ENCODE measurements at regions not wholly inside any gene's neighbourhood (a gene's known extent, or its start where the extent isn't known, plus 50 kb on each side); places are given as distances from the start of the nearest gene placed in this dataset.

DNA sequence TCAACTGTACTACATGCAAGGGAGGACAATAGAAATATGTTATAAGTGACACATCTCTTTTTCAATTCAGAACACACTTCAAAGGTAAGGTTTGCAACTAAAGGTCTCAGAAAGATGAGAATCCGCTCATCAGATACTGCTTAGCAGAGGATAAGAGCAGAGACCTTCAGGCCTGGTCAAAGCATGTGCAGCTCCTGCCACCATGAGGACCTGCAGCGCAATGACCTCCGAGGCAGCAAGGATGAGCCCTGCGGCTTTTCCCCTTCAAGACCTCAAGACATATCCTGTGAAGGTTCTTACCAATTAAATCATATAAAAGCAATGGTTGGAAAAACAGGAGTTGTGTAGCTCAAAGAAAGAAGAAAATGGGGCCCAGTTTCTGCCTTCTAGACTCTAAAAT is 135.8 kb downstream of the TRIM36 start:
- H3K9me3 ChIP-seq (replicated peaks; ENCODE audit: control insufficient read depth, insufficient read depth, low read length), result no peaks in the 10 kb centered on the region; the same call in 2 of the 3 replicates
- 59% methylated on average over 4 of the region's 4 CpGs for WGBS (ENCODE audit: insufficient coverage, insufficient replicate concordance, low lambda C conversion rate, missing lambda C conversion rate)
- DNase-seq (ENCODE audit: low read depth, low spot score), result no peak
- H3K79me2 ChIP-seq (ENCODE audit: control insufficient read depth, insufficient read depth, low read length), result no peaks in the 10 kb centered on the region
- no peak overlapping the region for H3K4me3 ChIP-seq
- ChIA-PET POLR2A (no interaction called here), SMC1A (ENCODE audit: uncharacterized antibody, unreplicated experiment) (interaction anchor here (0.6 to 0.8 kb wide), 3 partner anchors 11 to 981 kb away, joined by 3 read pairs; no protein-coding TSS in a partner anchor), CTCF (interaction anchor here (1.1 kb wide), 1 partner anchor 35 kb away, joined by 4 read pairs; no protein-coding TSS in a partner anchor), RAD21 (ENCODE audit: unreplicated experiment) (no interaction called here)
- no peaks in the 10 kb centered on the region for H3K4me1 ChIP-seq (ENCODE audit: control insufficient read depth, insufficient read depth, low read length)
- BruUV-seq (replicated peaks), result no TSS peak
- FAIRE-seq, result no peak
- no peak overlapping the region for H2AFZ ChIP-seq (ENCODE audit: control insufficient read depth, low read depth, low read length)
- H3K27ac ChIP-seq (ENCODE audit: control insufficient read depth, insufficient read depth), result no peak overlapping the region
- intact Hi-C loops (cut with micrococcal nuclease; ENCODE audit: unreplicated experiment), result no loop called here
- peak; percentile 76 for ATAC-seq
- no peak overlapping the region for H3K9ac ChIP-seq (ENCODE audit: control insufficient read depth, insufficient read depth, low read length)
- in situ Hi-C loops (cut with MboI), result no loop called here
- H4K20me1 ChIP-seq (ENCODE audit: control insufficient read depth, insufficient read depth), result no peaks in the 10 kb centered on the region
- TF ChIP-seq SMARCA5 (IDR thresholded peaks at IDR 0.05), result no peak
- TF ChIP-seq, protein P1, sequence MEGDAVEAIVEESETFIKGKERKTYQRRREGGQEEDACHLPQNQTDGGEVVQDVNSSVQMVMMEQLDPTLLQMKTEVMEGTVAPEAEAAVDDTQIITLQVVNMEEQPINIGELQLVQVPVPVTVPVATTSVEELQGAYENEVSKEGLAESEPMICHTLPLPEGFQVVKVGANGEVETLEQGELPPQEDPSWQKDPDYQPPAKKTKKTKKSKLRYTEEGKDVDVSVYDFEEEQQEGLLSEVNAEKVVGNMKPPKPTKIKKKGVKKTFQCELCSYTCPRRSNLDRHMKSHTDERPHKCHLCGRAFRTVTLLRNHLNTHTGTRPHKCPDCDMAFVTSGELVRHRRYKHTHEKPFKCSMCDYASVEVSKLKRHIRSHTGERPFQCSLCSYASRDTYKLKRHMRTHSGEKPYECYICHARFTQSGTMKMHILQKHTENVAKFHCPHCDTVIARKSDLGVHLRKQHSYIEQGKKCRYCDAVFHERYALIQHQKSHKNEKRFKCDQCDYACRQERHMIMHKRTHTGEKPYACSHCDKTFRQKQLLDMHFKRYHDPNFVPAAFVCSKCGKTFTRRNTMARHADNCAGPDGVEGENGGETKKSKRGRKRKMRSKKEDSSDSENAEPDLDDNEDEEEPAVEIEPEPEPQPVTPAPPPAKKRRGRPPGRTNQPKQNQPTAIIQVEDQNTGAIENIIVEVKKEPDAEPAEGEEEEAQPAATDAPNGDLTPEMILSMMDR (IDR thresholded peaks at IDR 0.05 in 2 of 3, conservative IDR thresholded peaks at IDR 0.05 in 1 of 3; ENCODE audit: control insufficient read depth in 2 of 3, extremely low read depth in 1 of 3, insufficient read depth in 1 of 3, low read depth in 3 of 3, low read length in 3 of 3), result peak; percentile 36 to 45 (median 42); a peak in 4 of 6 replicates
- peak; percentile 71 for TF ChIP-seq RAD21 (IDR thresholded peaks at IDR 0.05; ENCODE audit: insufficient read depth, low read depth, low read length)
- no peak for TF ChIP-seq ZNF384 (IDR thresholded peaks at IDR 0.05; ENCODE audit: borderline replicate concordance, low read depth, low read length)
- H3K36me3 ChIP-seq (ENCODE audit: control insufficient read depth in 2 of 2, insufficient read depth in 2 of 2, low read length in 1 of 2), result no peaks in the 10 kb centered on the region
- no peak overlapping the region for H3K4me2 ChIP-seq (ENCODE audit: control insufficient read depth, insufficient read depth)
- no peaks in the 10 kb centered on the region; a peak in 1 of 4 replicates for H3K27me3 ChIP-seq (replicated peaks in 1 of 2; ENCODE audit: control insufficient read depth in 2 of 2, insufficient read depth in 2 of 2, low read length in 1 of 2)

DNA sequence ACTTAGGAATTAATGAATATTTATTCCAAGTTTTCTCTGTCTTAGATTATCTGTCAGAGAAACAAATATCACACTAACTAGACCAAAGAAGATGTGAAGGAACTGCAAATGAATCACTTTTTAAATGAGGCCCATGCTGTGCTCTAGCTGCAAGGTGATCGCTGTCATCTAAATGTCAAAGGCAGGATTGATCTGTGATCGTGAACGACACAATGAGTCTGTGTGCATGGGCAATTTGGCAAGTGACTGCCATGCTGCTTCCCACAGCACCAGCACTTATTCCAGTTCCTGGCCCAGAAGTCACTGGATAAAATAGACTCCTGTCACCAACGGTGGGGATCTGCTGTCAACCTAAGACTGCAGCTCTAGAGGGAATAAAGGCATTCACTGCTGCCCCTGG is 141.2 kb downstream of the TRIM36 start:
- SMC1A ChIA-PET (ENCODE audit: uncharacterized antibody, unreplicated experiment), result no interaction called here
- Histone ChIP-seq H3K9ac (ENCODE audit: control insufficient read depth, insufficient read depth, low read length) (no peak overlapping the region), H4K20me1 (ENCODE audit: control insufficient read depth, insufficient read depth) (no peaks in the 10 kb centered on the region), H3K27me3 (replicated peaks in 1 of 2; ENCODE audit: control insufficient read depth in 2 of 2, insufficient read depth in 2 of 2, low read length in 1 of 2) (no peaks in the 10 kb centered on the region; a peak in 1 of 4 replicates), H3K79me2 (ENCODE audit: control insufficient read depth, insufficient read depth, low read length) (no peaks in the 10 kb centered on the region), H3K9me3 (replicated peaks; ENCODE audit: control insufficient read depth, insufficient read depth, low read length) (no peaks in the 10 kb centered on the region; the same call in 2 of the 3 replicates), H2AFZ (ENCODE audit: control insufficient read depth, low read depth, low read length) (no peak overlapping the region), H3K4me3 (no peak overlapping the region), H3K36me3 (ENCODE audit: control insufficient read depth in 2 of 2, insufficient read depth in 2 of 2, low read length in 1 of 2) (no peaks in the 10 kb centered on the region), H3K27ac (ENCODE audit: control insufficient read depth, insufficient read depth) (no peak overlapping the region), H3K4me2 (ENCODE audit: control insufficient read depth, insufficient read depth) (no peak overlapping the region), H3K4me1 (ENCODE audit: control insufficient read depth, insufficient read depth, low read length) (no peaks in the 10 kb centered on the region)
- CTCF ChIA-PET, result no interaction called here
- ATAC-seq, result no peak
- POLR2A ChIA-PET, result no interaction called here
- no peak for DNase-seq (ENCODE audit: low read depth, low spot score)
- FAIRE-seq, result no peak
- BruUV-seq (replicated peaks), result no TSS peak
- RAD21 ChIA-PET (ENCODE audit: unreplicated experiment), result no interaction called here
- in situ Hi-C loops (cut with MboI) (no loop called here), intact Hi-C loops (cut with micrococcal nuclease; ENCODE audit: unreplicated experiment) (no loop called here)
- 22% methylated on average over 4 of the region's 4 CpGs for WGBS (ENCODE audit: insufficient coverage, insufficient replicate concordance, low lambda C conversion rate, missing lambda C conversion rate)
- TF ChIP-seq NFXL1 (IDR thresholded peaks at IDR 0.05; ENCODE audit: borderline replicate concordance) (no peak), ESRRA (IDR thresholded peaks at IDR 0.05; ENCODE audit: low read length) (no peak), TCF12 (IDR thresholded peaks at IDR 0.05; ENCODE audit: low read depth, low read length) (no peak), IRF4 (IDR thresholded peaks at IDR 0.05; ENCODE audit: low read depth, low read length) (no peak), SUPT20H (IDR thresholded peaks at IDR 0.05; ENCODE audit: borderline replicate concordance, control insufficient read depth, low read depth, low read length) (no peak), ZNF217 (IDR thresholded peaks at IDR 0.05) (no peak)
- TF ChIP-seq, protein P2, sequence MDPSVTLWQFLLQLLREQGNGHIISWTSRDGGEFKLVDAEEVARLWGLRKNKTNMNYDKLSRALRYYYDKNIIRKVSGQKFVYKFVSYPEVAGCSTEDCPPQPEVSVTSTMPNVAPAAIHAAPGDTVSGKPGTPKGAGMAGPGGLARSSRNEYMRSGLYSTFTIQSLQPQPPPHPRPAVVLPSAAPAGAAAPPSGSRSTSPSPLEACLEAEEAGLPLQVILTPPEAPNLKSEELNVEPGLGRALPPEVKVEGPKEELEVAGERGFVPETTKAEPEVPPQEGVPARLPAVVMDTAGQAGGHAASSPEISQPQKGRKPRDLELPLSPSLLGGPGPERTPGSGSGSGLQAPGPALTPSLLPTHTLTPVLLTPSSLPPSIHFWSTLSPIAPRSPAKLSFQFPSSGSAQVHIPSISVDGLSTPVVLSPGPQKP (IDR thresholded peaks at IDR 0.05; ENCODE audit: low read depth, low read length), result no peak
